Endothelial cell of umbilical vein (primary cell): ENCODE measurements at regions not wholly inside any gene's neighbourhood (a gene's known extent, or its start where the extent isn't known, plus 50 kb on each side); places are given as distances from the start of the nearest gene placed in this dataset.

Source experiments
- BruUV-seq: library from RNA; stranded (reverse); fragments of 400-500 nt; replicated peaks from 2 replicates; lab custom pipeline; 2021; lab: Mats Ljungman, UMichigan
- CTCF ChIA-PET: fragments of 300-600, 350-600 bp; sonication (Branson Sonifier 250); formaldehyde crosslinking; loops from one replicate; lab custom pipeline; 2021; ENCODE audit warnings: antibody characterized with exemption, inconsistent platforms; lab: Charles Lee
- POLR2A ChIA-PET: fragments of 300-600, 350-600 bp; sonication (Branson Sonifier 250); formaldehyde crosslinking; loops from one replicate; lab custom pipeline; 2021; ENCODE audit warnings: antibody characterized with exemption, inconsistent platforms; lab: Charles Lee
- DNase-seq: peaks from one replicate; pipeline ENCODE4 v3.0.0-alpha.2; 2011; ENCODE audit warnings: low read depth, low spot score
- FAIRE-seq: peaks from 2 replicates; lab custom pipeline; 2011; peaks lifted over from hg19 to GRCh38; lab: Jason Lieb, UNC
- H2AFZ ChIP-seq: 2 replicates; pipeline ENCODE4 v1.6.0; 2012; ENCODE audit warnings: low read depth, low read length, control low read depth, inconsistent platforms
- H3K27ac ChIP-seq: 2 replicates; pipeline ENCODE4 v1.5.1; 2011; ENCODE audit warnings: low read depth, mild to moderate bottlenecking, control low read depth, low read length, moderate library complexity; ENCODE audit not compliant: insufficient read depth
- H3K27me3 ChIP-seq, 2 experiments: 2 replicates each; pipeline versions ENCODE4 v1.6.0 to v1.6.1; 2011; ENCODE audit warnings: low read length in 2 of 2, mixed read lengths in 1 of 2; ENCODE audit not compliant: control insufficient read depth in 2 of 2, insufficient read depth in 2 of 2
- H3K36me3 ChIP-seq, 2 experiments: 2 replicates in 1 of 2; 3 replicates in 1 of 2; pipeline ENCODE4 v1.5.1; 2011; ENCODE audit warnings: low read length in 2 of 2, mild to moderate bottlenecking in 1 of 2, moderate library complexity in 1 of 2; ENCODE audit not compliant: control insufficient read depth in 2 of 2, insufficient read depth in 2 of 2; ENCODE audit errors: extremely low read depth in 1 of 2
- H3K4me1 ChIP-seq: 3 replicates; pipeline ENCODE4 v1.5.1; 2011; ENCODE audit warnings: mild to moderate bottlenecking, low read length; ENCODE audit not compliant: control insufficient read depth, insufficient read depth; ENCODE audit errors: extremely low read depth
- H3K4me2 ChIP-seq: 2 replicates; pipeline ENCODE4 v1.6.1; 2011; ENCODE audit warnings: low read length, control low read depth, mixed read lengths; ENCODE audit not compliant: insufficient read depth
- H3K4me3 ChIP-seq, 3 experiments: fragments of 200-600 bp in 1 of 3; sonication (generic), shearing (Covaris generic) in 1 of 3; replicated peaks in 1 of 3; 2 replicates each; pipeline ENCODE4 v1.5.1; 2011 to 2016; ENCODE audit warnings: control low read depth in 3 of 3, low read length in 3 of 3, mild to moderate bottlenecking in 2 of 3, inconsistent platforms in 1 of 3, low read depth in 1 of 3, moderate library complexity in 1 of 3; ENCODE audit not compliant: insufficient read depth in 1 of 3
- H3K79me2 ChIP-seq: 2 replicates; pipeline ENCODE4 v1.6.0; 2012; ENCODE audit warnings: low read length, inconsistent platforms; ENCODE audit not compliant: control insufficient read depth, insufficient read depth
- H3K9ac ChIP-seq: replicated peaks from 2 replicates; pipeline ENCODE3; 2011; ENCODE audit warnings: low read length, control low read depth; ENCODE audit not compliant: insufficient read depth; ENCODE audit errors: extremely low read depth
- H3K9me1 ChIP-seq: replicated peaks from 3 replicates; pipeline ENCODE4 v1.6.0; 2011; ENCODE audit warnings: mild to moderate bottlenecking, low read length; ENCODE audit not compliant: control insufficient read depth, insufficient read depth; ENCODE audit errors: extremely low read depth
- H3K9me3 ChIP-seq: replicated peaks from 2 replicates; pipeline ENCODE4 v1.5.1; 2012; ENCODE audit warnings: low read length, inconsistent platforms; ENCODE audit not compliant: control insufficient read depth, insufficient read depth
- H4K20me1 ChIP-seq: replicated peaks from 2 replicates; pipeline ENCODE3; 2011; ENCODE audit warnings: mild to moderate bottlenecking, low read length; ENCODE audit not compliant: control insufficient read depth, insufficient read depth; ENCODE audit errors: extremely low read depth
- CTCF ChIP-seq, 2 donors: IDR thresholded peaks; 1 replicate in 1 of 2; 2 replicates in 1 of 2; pipeline ENCODE4 v1.5.1; 2011; ENCODE audit warnings: low read length in 2 of 2, mild to moderate bottlenecking in 2 of 2, moderate library complexity in 2 of 2, control low read depth in 1 of 2, inconsistent platforms in 1 of 2, low read depth in 1 of 2; ENCODE audit not compliant: insufficient read depth in 1 of 2; ENCODE audit errors: extremely low read depth in 1 of 2
- EZH2 ChIP-seq: IDR thresholded peaks from 2 replicates; pipeline ENCODE4 v1.6.1; 2012; ENCODE audit warnings: borderline replicate concordance, low read depth, mild to moderate bottlenecking, moderate library complexity, low read length, inconsistent platforms; ENCODE audit not compliant: severe bottlenecking
- FOS ChIP-seq: IDR thresholded peaks from 2 replicates; pipeline ENCODE4 v1.6.1; 2011; ENCODE audit warnings: mild to moderate bottlenecking, low read length, moderate library complexity, borderline replicate concordance; ENCODE audit not compliant: insufficient read depth
- GATA2 ChIP-seq: IDR thresholded peaks from 2 replicates; pipeline ENCODE4 v1.7.0; 2011; ENCODE audit warnings: low read depth, mild to moderate bottlenecking, moderate library complexity, mixed read lengths, low read length; ENCODE audit not compliant: insufficient read length, insufficient read depth
- JUN ChIP-seq: IDR thresholded peaks from 2 replicates; pipeline ENCODE4 v1.6.1; 2011; ENCODE audit warnings: borderline replicate concordance, low read depth; ENCODE audit not compliant: insufficient read length, insufficient read depth
- MYC ChIP-seq: IDR thresholded peaks from one replicate; pipeline ENCODE4 v1.6.1; 2011; ENCODE audit warnings: mild to moderate bottlenecking, low read depth, low read length
- POLR2A ChIP-seq: IDR thresholded peaks from 2 replicates; pipeline ENCODE4 v1.6.1; 2012; ENCODE audit warnings: low read depth, mild to moderate bottlenecking, control low read depth, low read length
- POLR2AphosphoS5 ChIP-seq: IDR thresholded peaks from 2 replicates; pipeline ENCODE4 v1.6.1; 2012; ENCODE audit warnings: low read depth, mild to moderate bottlenecking, control low read depth, low read length, moderate library complexity; ENCODE audit not compliant: insufficient read depth
- dilution Hi-C: fragments of 300-500 bp; cut with MboI; formaldehyde crosslinking; loops from one replicate; pipeline ENCODE4 v1.15.0; 2019; ENCODE audit warnings: low sequenced_read_pairs; ENCODE audit not compliant: extremely low pct_ligation_motif_present
- intact Hi-C: fragments of 100-400 bp; cut with micrococcal nuclease; formaldehyde crosslinking; loops from one replicate; pipeline ENCODE4 v1.10.0; 2022
- TF ChIP-seq, protein P1 (sequence below): IDR thresholded peaks from 2 replicates; pipeline ENCODE4 v1.6.1; 2011; ENCODE audit not compliant: insufficient read depth, insufficient read length

GRCh38 chr4:81609844-81610243, 138.1 kb upstream of the RASGEF1B start:
- TF ChIP-seq JUN (no peak), POLR2AphosphoS5 (no peak), EZH2 (no peak), GATA2 (no peak), POLR2A (no peak), CTCF (IDR thresholded peaks at IDR 0.05; ENCODE audit: extremely low read depth in 1 of 2, insufficient read depth in 1 of 2, low read depth in 1 of 2, low read length in 2 of 2) (no peak), FOS (no peak), MYC (no peak)
- TF ChIP-seq, protein P1, sequence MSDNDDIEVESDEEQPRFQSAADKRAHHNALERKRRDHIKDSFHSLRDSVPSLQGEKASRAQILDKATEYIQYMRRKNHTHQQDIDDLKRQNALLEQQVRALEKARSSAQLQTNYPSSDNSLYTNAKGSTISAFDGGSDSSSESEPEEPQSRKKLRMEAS, result no peak
- Histone ChIP-seq H3K36me3 (no peaks in the 10 kb centered on the region), H4K20me1 (no peaks in the 10 kb centered on the region), H3K9me3 (no peaks in the 10 kb centered on the region), H3K9me1 (no peaks in the 10 kb centered on the region), H3K4me3 (no peak overlapping the region), H2AFZ (no peak overlapping the region), H3K4me2 (no peak overlapping the region), H3K27me3 (no peaks in the 10 kb centered on the region), H3K9ac (no peak overlapping the region), H3K4me1 (no peaks in the 10 kb centered on the region), H3K79me2 (no peaks in the 10 kb centered on the region), H3K27ac (no peak overlapping the region)
- POLR2A ChIA-PET, result no interaction called here
- CTCF ChIA-PET, result no interaction called here
- FAIRE-seq (no peak), DNase-seq (no peak)
- no TSS peak for BruUV-seq
- intact Hi-C loops (no loop called here), dilution Hi-C loops (no loop called here)
